NCI-H1092 (cell line): ENCODE measurements at regions not wholly inside any gene's neighbourhood (a gene's known extent, or its start where the extent isn't known, plus 50 kb on each side); places are given as distances from the start of the nearest gene placed in this dataset.

ENCODE experiments used
- DNase-seq: peaks from one replicate; lab custom pipeline; 2025; lab: John Stamatoyannopoulos, UW

- DNase-seq = no peak
Measured at GRCh38 chr17:71335212-71335611, 785.6 kb upstream of the SOX9 start.

- DNase-seq = no peak
Measured at GRCh38 chr17:71337938-71338337, 782.9 kb upstream of the SOX9 start.

- DNase-seq = no peak
Measured at GRCh38 chr17:71338396-71338795, 782.4 kb upstream of the SOX9 start.

GRCh38 chr17:71339206-71339605 lies 781.6 kb upstream of the SOX9 start:
- DNase-seq = peak; percentile 14

GRCh38 chr17:71342737-71343136 lies 778.1 kb upstream of the SOX9 start:
- DNase-seq = no peak

- no peak for DNase-seq
Measured at GRCh38 chr17:71349908-71350600, 770.8 kb upstream of the SOX9 start.

- no peak for DNase-seq
Measured at GRCh38 chr17:71360301-71360700, 760.5 kb upstream of the SOX9 start.

- no peak for DNase-seq
Measured at GRCh38 chr17:71361656-71362450, 759.0 kb upstream of the SOX9 start.

GRCh38 chr17:71363661-71364060 lies 757.2 kb upstream of the SOX9 start:
- DNase-seq = no peak

- no peak for DNase-seq
Measured at GRCh38 chr17:71371809-71372208, 749.0 kb upstream of the SOX9 start.

- DNase-seq = no peak
Measured at GRCh38 chr17:71375948-71376347, 744.9 kb upstream of the SOX9 start.

GRCh38 chr17:71376933-71377332 lies 743.9 kb upstream of the SOX9 start:
- DNase-seq = no peak

GRCh38 chr17:71378036-71378435 lies 742.8 kb upstream of the SOX9 start:
- no peak for DNase-seq

GRCh38 chr17:71378741-71379140 lies 742.1 kb upstream of the SOX9 start:
- no peak for DNase-seq

- DNase-seq = no peak
Measured at GRCh38 chr17:71379512-71379911, 741.3 kb upstream of the SOX9 start.

GRCh38 chr17:71380535-71380934 lies 740.3 kb upstream of the SOX9 start:
- no peak for DNase-seq

GRCh38 chr17:71380936-71381335 lies 739.9 kb upstream of the SOX9 start:
- no peak for DNase-seq

GRCh38 chr17:71383091-71383490 lies 737.7 kb upstream of the SOX9 start:
- DNase-seq = no peak

GRCh38 chr17:71387456-71387855 lies 733.4 kb upstream of the SOX9 start:
- no peak for DNase-seq

GRCh38 chr17:71392715-71393567 lies 727.9 kb upstream of the SOX9 start:
- no peak for DNase-seq

GRCh38 chr17:71395901-71396300 lies 724.9 kb upstream of the SOX9 start:
- DNase-seq = no peak

GRCh38 chr17:71396711-71397110 lies 724.1 kb upstream of the SOX9 start:
- DNase-seq = no peak

- DNase-seq = no peak
Measured at GRCh38 chr17:71398025-71398424, 722.8 kb upstream of the SOX9 start.
